ENCODE measurements at regions not wholly inside any gene's neighbourhood (a gene's known extent, or its start where the extent isn't known, plus 50 kb on each side); places are given as distances from the start of the nearest gene placed in this dataset.

DNA sequence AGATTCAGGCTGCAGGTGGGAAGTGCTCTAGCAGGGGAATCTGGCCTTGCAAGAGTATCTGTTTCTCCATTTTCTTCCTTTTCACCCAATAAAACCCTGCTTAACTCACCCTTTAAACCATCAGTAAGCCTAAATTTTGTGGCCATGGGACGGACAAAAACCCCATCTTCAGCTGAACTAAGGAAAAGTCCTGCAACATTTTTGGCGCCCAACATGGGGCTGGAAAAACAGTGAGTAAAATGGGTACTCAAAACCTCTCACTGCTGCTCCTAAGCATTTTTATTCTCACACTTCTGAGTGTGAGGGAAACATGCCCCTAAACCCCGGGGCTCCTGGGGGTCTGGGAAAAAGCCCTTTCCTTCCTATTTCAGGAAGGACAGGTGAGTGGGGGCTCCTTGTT, 414.3 kb downstream of the ZNF804A start:
- peak; percentile 10 for DNase-seq (ENCODE audit: low spot score)
- ATAC-seq: no peak
- Mint-ChIP-seq H3K4me3 (no peak overlapping the region), H3K4me1 (peaks cover 3% of the 10 kb centered on the region), H3K36me3 (peaks cover 66% of the 10 kb centered on the region), H3K27ac (no peak overlapping the region), H3K9me3 (peaks cover 65% of the 10 kb centered on the region), H3K27me3 (ENCODE audit: low read depth) (no peaks in the 10 kb centered on the region)
- ChIA-PET POLR2A (no interaction called here), CTCF (no interaction called here)
- TF ChIP-seq GABPB1 (CRISPR knock-in tag; IDR thresholded peaks at IDR 0.05) (no peak), PRRX2 (CRISPR knock-in tag; IDR thresholded peaks at IDR 0.05) (no peak), CBFB (CRISPR knock-in tag; IDR thresholded peaks at IDR 0.05; ENCODE audit: low read depth) (no peak), ZBTB21 (CRISPR knock-in tag; IDR thresholded peaks at IDR 0.05; ENCODE audit: borderline replicate concordance) (no peak), ZNF121 (CRISPR knock-in tag; IDR thresholded peaks at IDR 0.05) (no peak)
- TF ChIP-seq, protein P1, sequence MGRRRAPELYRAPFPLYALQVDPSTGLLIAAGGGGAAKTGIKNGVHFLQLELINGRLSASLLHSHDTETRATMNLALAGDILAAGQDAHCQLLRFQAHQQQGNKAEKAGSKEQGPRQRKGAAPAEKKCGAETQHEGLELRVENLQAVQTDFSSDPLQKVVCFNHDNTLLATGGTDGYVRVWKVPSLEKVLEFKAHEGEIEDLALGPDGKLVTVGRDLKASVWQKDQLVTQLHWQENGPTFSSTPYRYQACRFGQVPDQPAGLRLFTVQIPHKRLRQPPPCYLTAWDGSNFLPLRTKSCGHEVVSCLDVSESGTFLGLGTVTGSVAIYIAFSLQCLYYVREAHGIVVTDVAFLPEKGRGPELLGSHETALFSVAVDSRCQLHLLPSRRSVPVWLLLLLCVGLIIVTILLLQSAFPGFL (CRISPR knock-in tag; IDR thresholded peaks at IDR 0.05; ENCODE audit: borderline replicate concordance): no peak
- TF ChIP-seq, protein P2, sequence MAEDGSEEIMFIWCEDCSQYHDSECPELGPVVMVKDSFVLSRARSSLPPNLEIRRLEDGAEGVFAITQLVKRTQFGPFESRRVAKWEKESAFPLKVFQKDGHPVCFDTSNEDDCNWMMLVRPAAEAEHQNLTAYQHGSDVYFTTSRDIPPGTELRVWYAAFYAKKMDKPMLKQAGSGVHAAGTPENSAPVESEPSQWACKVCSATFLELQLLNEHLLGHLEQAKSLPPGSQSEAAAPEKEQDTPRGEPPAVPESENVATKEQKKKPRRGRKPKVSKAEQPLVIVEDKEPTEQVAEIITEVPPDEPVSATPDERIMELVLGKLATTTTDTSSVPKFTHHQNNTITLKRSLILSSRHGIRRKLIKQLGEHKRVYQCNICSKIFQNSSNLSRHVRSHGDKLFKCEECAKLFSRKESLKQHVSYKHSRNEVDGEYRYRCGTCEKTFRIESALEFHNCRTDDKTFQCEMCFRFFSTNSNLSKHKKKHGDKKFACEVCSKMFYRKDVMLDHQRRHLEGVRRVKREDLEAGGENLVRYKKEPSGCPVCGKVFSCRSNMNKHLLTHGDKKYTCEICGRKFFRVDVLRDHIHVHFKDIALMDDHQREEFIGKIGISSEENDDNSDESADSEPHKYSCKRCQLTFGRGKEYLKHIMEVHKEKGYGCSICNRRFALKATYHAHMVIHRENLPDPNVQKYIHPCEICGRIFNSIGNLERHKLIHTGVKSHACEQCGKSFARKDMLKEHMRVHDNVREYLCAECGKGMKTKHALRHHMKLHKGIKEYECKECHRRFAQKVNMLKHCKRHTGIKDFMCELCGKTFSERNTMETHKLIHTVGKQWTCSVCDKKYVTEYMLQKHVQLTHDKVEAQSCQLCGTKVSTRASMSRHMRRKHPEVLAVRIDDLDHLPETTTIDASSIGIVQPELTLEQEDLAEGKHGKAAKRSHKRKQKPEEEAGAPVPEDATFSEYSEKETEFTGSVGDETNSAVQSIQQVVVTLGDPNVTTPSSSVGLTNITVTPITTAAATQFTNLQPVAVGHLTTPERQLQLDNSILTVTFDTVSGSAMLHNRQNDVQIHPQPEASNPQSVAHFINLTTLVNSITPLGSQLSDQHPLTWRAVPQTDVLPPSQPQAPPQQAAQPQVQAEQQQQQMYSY (CRISPR knock-in tag; IDR thresholded peaks at IDR 0.05): no peak

DNA sequence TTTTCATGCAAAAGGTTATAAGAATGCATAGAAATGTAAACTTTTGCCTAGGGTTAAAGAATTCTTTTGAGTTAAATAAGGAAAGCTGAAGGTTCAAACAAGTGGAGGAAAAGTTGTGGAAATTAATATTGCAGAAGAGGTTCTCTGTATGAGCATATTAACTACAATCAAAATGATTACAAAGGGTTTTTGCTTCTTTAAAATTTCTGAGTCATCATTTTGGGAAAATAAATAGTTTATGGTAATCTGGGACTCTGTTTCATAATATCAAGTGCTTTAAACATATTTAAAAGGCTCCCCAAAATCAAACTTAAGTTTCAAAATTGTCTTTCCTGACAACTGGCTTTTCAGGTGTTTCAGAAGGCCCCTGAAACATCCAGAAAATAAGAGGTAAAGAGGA, 415.7 kb downstream of the ZNF804A start:
- H3K36me3 Mint-ChIP-seq: peaks cover 55% of the 10 kb centered on the region
- H3K27ac Mint-ChIP-seq: no peak overlapping the region
- no peaks in the 10 kb centered on the region for H3K4me1 Mint-ChIP-seq
- ATAC-seq (no peak), DNase-seq (ENCODE audit: low spot score) (no peak)
- no peak overlapping the region for H3K4me3 Mint-ChIP-seq
- no peak for TF ChIP-seq PRRX2 (CRISPR knock-in tag; IDR thresholded peaks at IDR 0.05)
- TF ChIP-seq, protein P3, sequence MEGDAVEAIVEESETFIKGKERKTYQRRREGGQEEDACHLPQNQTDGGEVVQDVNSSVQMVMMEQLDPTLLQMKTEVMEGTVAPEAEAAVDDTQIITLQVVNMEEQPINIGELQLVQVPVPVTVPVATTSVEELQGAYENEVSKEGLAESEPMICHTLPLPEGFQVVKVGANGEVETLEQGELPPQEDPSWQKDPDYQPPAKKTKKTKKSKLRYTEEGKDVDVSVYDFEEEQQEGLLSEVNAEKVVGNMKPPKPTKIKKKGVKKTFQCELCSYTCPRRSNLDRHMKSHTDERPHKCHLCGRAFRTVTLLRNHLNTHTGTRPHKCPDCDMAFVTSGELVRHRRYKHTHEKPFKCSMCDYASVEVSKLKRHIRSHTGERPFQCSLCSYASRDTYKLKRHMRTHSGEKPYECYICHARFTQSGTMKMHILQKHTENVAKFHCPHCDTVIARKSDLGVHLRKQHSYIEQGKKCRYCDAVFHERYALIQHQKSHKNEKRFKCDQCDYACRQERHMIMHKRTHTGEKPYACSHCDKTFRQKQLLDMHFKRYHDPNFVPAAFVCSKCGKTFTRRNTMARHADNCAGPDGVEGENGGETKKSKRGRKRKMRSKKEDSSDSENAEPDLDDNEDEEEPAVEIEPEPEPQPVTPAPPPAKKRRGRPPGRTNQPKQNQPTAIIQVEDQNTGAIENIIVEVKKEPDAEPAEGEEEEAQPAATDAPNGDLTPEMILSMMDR (IDR thresholded peaks at IDR 0.05): no peak
- TF ChIP-seq, protein P4, sequence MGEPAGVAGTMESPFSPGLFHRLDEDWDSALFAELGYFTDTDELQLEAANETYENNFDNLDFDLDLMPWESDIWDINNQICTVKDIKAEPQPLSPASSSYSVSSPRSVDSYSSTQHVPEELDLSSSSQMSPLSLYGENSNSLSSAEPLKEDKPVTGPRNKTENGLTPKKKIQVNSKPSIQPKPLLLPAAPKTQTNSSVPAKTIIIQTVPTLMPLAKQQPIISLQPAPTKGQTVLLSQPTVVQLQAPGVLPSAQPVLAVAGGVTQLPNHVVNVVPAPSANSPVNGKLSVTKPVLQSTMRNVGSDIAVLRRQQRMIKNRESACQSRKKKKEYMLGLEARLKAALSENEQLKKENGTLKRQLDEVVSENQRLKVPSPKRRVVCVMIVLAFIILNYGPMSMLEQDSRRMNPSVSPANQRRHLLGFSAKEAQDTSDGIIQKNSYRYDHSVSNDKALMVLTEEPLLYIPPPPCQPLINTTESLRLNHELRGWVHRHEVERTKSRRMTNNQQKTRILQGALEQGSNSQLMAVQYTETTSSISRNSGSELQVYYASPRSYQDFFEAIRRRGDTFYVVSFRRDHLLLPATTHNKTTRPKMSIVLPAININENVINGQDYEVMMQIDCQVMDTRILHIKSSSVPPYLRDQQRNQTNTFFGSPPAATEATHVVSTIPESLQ (CRISPR knock-in tag; IDR thresholded peaks at IDR 0.05): no peak
- no peak for TF ChIP-seq FOXP1 (CRISPR knock-in tag; IDR thresholded peaks at IDR 0.05; ENCODE audit: borderline replicate concordance)
- TF ChIP-seq ZNF423 (CRISPR knock-in tag; IDR thresholded peaks at IDR 0.05): no peak
- TF ChIP-seq, protein P5, sequence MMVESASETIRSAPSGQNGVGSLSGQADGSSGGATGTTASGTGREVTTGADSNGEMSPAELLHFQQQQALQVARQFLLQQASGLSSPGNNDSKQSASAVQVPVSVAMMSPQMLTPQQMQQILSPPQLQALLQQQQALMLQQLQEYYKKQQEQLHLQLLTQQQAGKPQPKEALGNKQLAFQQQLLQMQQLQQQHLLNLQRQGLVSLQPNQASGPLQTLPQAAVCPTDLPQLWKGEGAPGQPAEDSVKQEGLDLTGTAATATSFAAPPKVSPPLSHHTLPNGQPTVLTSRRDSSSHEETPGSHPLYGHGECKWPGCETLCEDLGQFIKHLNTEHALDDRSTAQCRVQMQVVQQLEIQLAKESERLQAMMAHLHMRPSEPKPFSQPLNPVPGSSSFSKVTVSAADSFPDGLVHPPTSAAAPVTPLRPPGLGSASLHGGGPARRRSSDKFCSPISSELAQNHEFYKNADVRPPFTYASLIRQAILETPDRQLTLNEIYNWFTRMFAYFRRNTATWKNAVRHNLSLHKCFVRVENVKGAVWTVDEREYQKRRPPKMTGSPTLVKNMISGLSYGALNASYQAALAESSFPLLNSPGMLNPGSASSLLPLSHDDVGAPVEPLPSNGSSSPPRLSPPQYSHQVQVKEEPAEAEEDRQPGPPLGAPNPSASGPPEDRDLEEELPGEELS (CRISPR knock-in tag; IDR thresholded peaks at IDR 0.05): no peak
- TF ChIP-seq ZNF232 (CRISPR knock-in tag; IDR thresholded peaks at IDR 0.05): no peak
- no peak for TF ChIP-seq NFYB (CRISPR knock-in tag; conservative IDR thresholded peaks at IDR 0.05; ENCODE audit: low read depth)
- TF ChIP-seq, protein P6, sequence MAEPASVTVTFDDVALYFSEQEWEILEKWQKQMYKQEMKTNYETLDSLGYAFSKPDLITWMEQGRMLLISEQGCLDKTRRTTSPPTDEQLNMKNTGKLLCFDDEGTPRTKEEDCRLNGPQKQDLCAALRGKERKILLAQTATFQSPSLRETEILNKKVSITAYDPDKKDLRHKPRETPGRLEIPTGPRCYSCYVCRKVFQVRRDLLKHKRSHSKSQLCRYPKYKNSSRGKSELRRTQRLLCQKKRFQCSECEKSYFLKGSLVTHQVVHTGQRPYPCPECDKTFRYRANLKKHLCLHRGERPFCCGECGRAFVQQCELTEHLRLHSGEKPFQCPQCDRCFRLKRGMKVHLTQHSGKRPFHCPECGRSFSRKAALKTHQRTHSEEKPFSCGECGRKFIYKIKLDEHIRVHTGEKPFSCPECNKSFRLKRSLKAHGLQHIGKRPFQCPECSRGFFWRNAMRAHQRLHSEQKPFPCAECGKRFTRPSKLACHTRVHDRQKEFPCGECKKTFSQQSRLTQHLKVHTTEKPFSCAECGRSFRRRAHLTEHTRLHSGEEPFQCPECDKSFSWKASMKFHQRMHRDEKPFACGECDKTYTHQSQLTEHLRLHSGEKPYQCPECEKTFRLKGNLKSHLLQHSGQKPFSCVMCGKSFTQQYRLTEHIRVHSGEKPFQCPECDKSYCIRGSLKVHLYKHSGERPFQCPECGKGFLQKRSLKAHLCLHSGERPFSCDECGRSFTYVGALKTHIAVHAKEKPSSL (CRISPR knock-in tag; conservative IDR thresholded peaks at IDR 0.05): no peak
- TF ChIP-seq TEAD1 (CRISPR knock-in tag; IDR thresholded peaks at IDR 0.05): no peak
- TF ChIP-seq CREB1 (CRISPR knock-in tag; IDR thresholded peaks at IDR 0.05): no peak
- no peak for TF ChIP-seq ZBTB21 (CRISPR knock-in tag; IDR thresholded peaks at IDR 0.05; ENCODE audit: borderline replicate concordance)
- TF ChIP-seq ZNF219 (CRISPR knock-in tag; IDR thresholded peaks at IDR 0.05; ENCODE audit: borderline replicate concordance): no peak
- no peak for TF ChIP-seq GTF2I (CRISPR knock-in tag; conservative IDR thresholded peaks at IDR 0.05)
- no peak for TF ChIP-seq ZNF317 (CRISPR knock-in tag; IDR thresholded peaks at IDR 0.05; ENCODE audit: borderline replicate concordance, low read depth)
- no peak for TF ChIP-seq IRF2 (CRISPR knock-in tag; IDR thresholded peaks at IDR 0.05; ENCODE audit: borderline replicate concordance, low read depth)
- no peak for TF ChIP-seq NR3C1 (CRISPR knock-in tag; conservative IDR thresholded peaks at IDR 0.05; ENCODE audit: low read depth)
- ChIA-PET POLR2A (no interaction called here), CTCF (no interaction called here)
- peaks cover 56% of the 10 kb centered on the region for H3K9me3 Mint-ChIP-seq
- no peaks in the 10 kb centered on the region for H3K27me3 Mint-ChIP-seq (ENCODE audit: low read depth)
